H1 (cell line): ENCODE measurements at regions not wholly inside any gene's neighbourhood (a gene's known extent, or its start where the extent isn't known, plus 50 kb on each side); places are given as distances from the start of the nearest gene placed in this dataset.

Source experiments
- CTCF ChIA-PET: fragments of 300-600 bp; sonication (Branson Sonifier 250); formaldehyde crosslinking; loops from one replicate; lab custom pipeline; 2021; ENCODE audit not compliant: partially characterized antibody; lab: Charles Lee
- POLR2A ChIA-PET: fragments of 300-600 bp; sonication (Branson Sonifier 250); formaldehyde crosslinking; loops from one replicate; lab custom pipeline; 2021; ENCODE audit warnings: inconsistent platforms; ENCODE audit not compliant: partially characterized antibody; lab: Charles Lee
- DNase-seq, 2 experiments: peaks; one replicate each; pipeline versions ENCODE4 v3.0.0 to v3.0.0-alpha.2; 2010 to 2022; ENCODE audit warnings: low spot score in 2 of 2, low read depth in 1 of 2, mixed read lengths in 1 of 2
- FAIRE-seq: peaks from 2 replicates; lab custom pipeline; 2011; peaks lifted over from hg19 to GRCh38; lab: Jason Lieb, UNC
- H2AFZ ChIP-seq: 2 replicates; pipeline ENCODE4 v1.8.1; 2012; ENCODE audit warnings: low read length, inconsistent platforms
- H2AK5ac ChIP-seq: 2 replicates; pipeline ENCODE4 v1.6.1; 2013; ENCODE audit warnings: low read depth, low read length
- H2BK120ac ChIP-seq: replicated peaks from 2 replicates; pipeline ENCODE3; 2013; ENCODE audit warnings: low read depth, low read length, inconsistent platforms
- H2BK12ac ChIP-seq: 2 replicates; pipeline ENCODE4 v1.6.1; 2013; ENCODE audit warnings: low read depth, low read length
- H2BK15ac ChIP-seq: 2 replicates; pipeline ENCODE4 v1.6.1; 2013; ENCODE audit warnings: low read length
- H2BK20ac ChIP-seq: 2 replicates; pipeline ENCODE4 v1.6.1; 2013; ENCODE audit warnings: low read length
- H2BK5ac ChIP-seq: 2 replicates; pipeline ENCODE4 v1.6.1; 2013; ENCODE audit warnings: low read depth, low read length
- H3K14ac ChIP-seq: 2 replicates; pipeline ENCODE4 v1.6.1; 2013; ENCODE audit warnings: inconsistent platforms; ENCODE audit not compliant: insufficient read length
- H3K18ac ChIP-seq: 2 replicates; pipeline ENCODE4 v1.6.1; 2013; ENCODE audit warnings: low read length; ENCODE audit errors: extremely low read depth
- H3K23ac ChIP-seq: 2 replicates; pipeline ENCODE4 v1.6.1; 2013; ENCODE audit warnings: inconsistent platforms; ENCODE audit not compliant: insufficient read length
- H3K23me2 ChIP-seq: 2 replicates; pipeline ENCODE4 v1.6.1; 2013; ENCODE audit warnings: low read depth, low read length
- H3K27ac ChIP-seq: 2 replicates; pipeline ENCODE4 v1.6.1; 2011; ENCODE audit warnings: low read depth, low read length, inconsistent platforms
- H3K27me3 ChIP-seq, 4 experiments: replicated peaks in 1 of 4; 1 replicate in 1 of 4; 2 replicates in 3 of 4; pipeline versions ENCODE4 v1.6.1 to v1.8.1; 2011 to 2013; ENCODE audit warnings: low read length in 3 of 4, mild to moderate bottlenecking in 3 of 4, inconsistent platforms in 2 of 4, mixed read lengths in 2 of 4, moderate library complexity in 1 of 4; ENCODE audit not compliant: control insufficient read depth in 3 of 4, insufficient read depth in 3 of 4; ENCODE audit errors: extremely low read depth in 1 of 4
- H3K36me3 ChIP-seq, 4 experiments: 2 replicates each; pipeline versions ENCODE4 v1.6.1 to v1.8.1; 2011 to 2013; ENCODE audit warnings: mild to moderate bottlenecking in 4 of 4, low read length in 3 of 4, moderate library complexity in 2 of 4, control low read depth in 1 of 4, inconsistent platforms in 1 of 4; ENCODE audit not compliant: insufficient read depth in 4 of 4, control insufficient read depth in 2 of 4
- H3K4ac ChIP-seq: replicated peaks from 2 replicates; pipeline ENCODE3; 2013; ENCODE audit warnings: low read length, low read depth, mixed read lengths, inconsistent platforms; ENCODE audit not compliant: insufficient read length
- H3K4me1 ChIP-seq, 4 experiments: replicated peaks in 1 of 4; 1 replicate in 1 of 4; 2 replicates in 3 of 4; pipeline versions ENCODE4 v1.6.1 to v1.8.1; 2011 to 2013; ENCODE audit warnings: low read length in 3 of 4, inconsistent platforms in 2 of 4, mixed read lengths in 1 of 4; ENCODE audit not compliant: insufficient read depth in 4 of 4, control insufficient read depth in 3 of 4
- H3K4me2 ChIP-seq, 2 experiments: 2 replicates each; pipeline versions ENCODE4 v1.6.1 to v1.8.1; 2011 to 2013; ENCODE audit warnings: low read depth in 2 of 2, low read length in 2 of 2, control low read depth in 1 of 2, inconsistent platforms in 1 of 2, mild to moderate bottlenecking in 1 of 2; ENCODE audit not compliant: insufficient read depth in 1 of 2
- H3K4me3 ChIP-seq, 4 experiments: fragments of 200-600, 300-600 bp in 1 of 4; sonication (generic), shearing (Covaris generic), sonication (Bioruptor Twin) in 1 of 4; 2 replicates each; pipeline versions ENCODE4 v1.5.1 to v1.8.1; 2011 to 2016; ENCODE audit warnings: low read length in 4 of 4, low read depth in 3 of 4, control low read depth in 2 of 4, inconsistent platforms in 2 of 4, mild to moderate bottlenecking in 2 of 4, mixed read lengths in 1 of 4, moderate library complexity in 1 of 4; ENCODE audit not compliant: insufficient read depth in 2 of 4; ENCODE audit errors: extremely low read depth in 1 of 4
- H3K56ac ChIP-seq: replicated peaks from 2 replicates; pipeline ENCODE3; 2013; ENCODE audit warnings: low read depth, mild to moderate bottlenecking, mixed read lengths, low read length, inconsistent platforms; ENCODE audit not compliant: insufficient read length
- H3K79me1 ChIP-seq: 2 replicates; pipeline ENCODE4 v1.6.1; 2013; ENCODE audit warnings: low read depth, low read length, control low read depth
- H3K79me2 ChIP-seq, 2 experiments: 2 replicates each; pipeline versions ENCODE4 v1.6.1 to v1.8.1; 2012 to 2013; ENCODE audit warnings: low read length in 2 of 2, mild to moderate bottlenecking in 2 of 2, inconsistent platforms in 1 of 2; ENCODE audit not compliant: insufficient read depth in 2 of 2, control insufficient read depth in 1 of 2
- H3K9ac ChIP-seq, 4 experiments: replicated peaks in 1 of 4; 1 replicate in 1 of 4; 2 replicates in 3 of 4; pipeline versions ENCODE4 v1.6.1 to v1.8.1; 2011 to 2013; ENCODE audit warnings: low read depth in 3 of 4, low read length in 3 of 4, control low read depth in 2 of 4, mild to moderate bottlenecking in 2 of 4, moderate library complexity in 2 of 4, inconsistent platforms in 1 of 4; ENCODE audit errors: extremely low read depth in 1 of 4
- H3K9me3 ChIP-seq, 2 experiments: 2 replicates each; pipeline versions ENCODE4 v1.6.1 to v1.8.1; 2012 to 2013; ENCODE audit warnings: mild to moderate bottlenecking in 2 of 2, moderate library complexity in 2 of 2, control low read depth in 1 of 2, inconsistent platforms in 1 of 2, low read depth in 1 of 2, low read length in 1 of 2, mixed read lengths in 1 of 2; ENCODE audit not compliant: insufficient read depth in 2 of 2
- H4K20me1 ChIP-seq, 2 experiments: replicated peaks in 1 of 2; 2 replicates each; pipeline versions ENCODE3 to v1.8.1; 2011 to 2013; ENCODE audit warnings: inconsistent platforms in 2 of 2, low read length in 2 of 2, mild to moderate bottlenecking in 1 of 2; ENCODE audit not compliant: insufficient read depth in 2 of 2, control insufficient read depth in 1 of 2
- H4K5ac ChIP-seq: 2 replicates; pipeline ENCODE4 v1.6.1; 2013; ENCODE audit warnings: low read length, low read depth, mixed read lengths, inconsistent platforms; ENCODE audit not compliant: insufficient read length
- H4K8ac ChIP-seq: 2 replicates; pipeline ENCODE4 v1.8.0; 2013; ENCODE audit warnings: mild to moderate bottlenecking, moderate library complexity, low read length, inconsistent platforms; ENCODE audit not compliant: insufficient read depth; ENCODE audit errors: extremely low read depth
- H4K91ac ChIP-seq: replicated peaks from 2 replicates; pipeline ENCODE3; 2013; ENCODE audit warnings: low read length, mixed read lengths, inconsistent platforms; ENCODE audit not compliant: insufficient read length
- ASH2L ChIP-seq: fragments of 200-600, 300-600 bp; sonication (generic); IDR thresholded peaks from one replicate; pipeline ENCODE4 v1.7.1; 2017; ENCODE audit warnings: low read length
- EZH2 ChIP-seq: fragments of 200-600 bp; sonication (generic); IDR thresholded peaks from 2 replicates; pipeline ENCODE4 v1.7.1; 2012; ENCODE audit warnings: low read depth, mild to moderate bottlenecking, moderate library complexity, low read length, inconsistent platforms; ENCODE audit not compliant: severe bottlenecking
- GABPA ChIP-seq: IDR thresholded peaks from 2 replicates; pipeline ENCODE4 v1.6.1; 2011; ENCODE audit warnings: mild to moderate bottlenecking, low read length, moderate library complexity, borderline replicate concordance; ENCODE audit not compliant: insufficient read depth
- JUND ChIP-seq: IDR thresholded peaks from 2 replicates; pipeline ENCODE4 v1.6.1; 2011; ENCODE audit warnings: mild to moderate bottlenecking, improper control_type of control experiment, low read length
- NRF1 ChIP-seq: IDR thresholded peaks from 2 replicates; pipeline ENCODE4 v1.6.1; 2011; ENCODE audit warnings: mild to moderate bottlenecking, low read depth, low read length, improper control_type of control experiment
- PHF8 ChIP-seq: fragments of 200-600 bp; sonication (generic); conservative IDR thresholded peaks from 2 replicates; pipeline ENCODE4 v1.7.1; 2012; ENCODE audit warnings: low read depth, mild to moderate bottlenecking, inconsistent platforms, low read length, moderate library complexity
- RBBP5 ChIP-seq: IDR thresholded peaks from 2 replicates; pipeline ENCODE4 v1.7.1; 2012; ENCODE audit warnings: low read depth, mild to moderate bottlenecking, inconsistent platforms, low read length, moderate library complexity, borderline replicate concordance
- SUZ12 ChIP-seq: fragments of 200-600 bp; sonication (generic); IDR thresholded peaks from 2 replicates; pipeline ENCODE4 v1.6.1; 2012; ENCODE audit warnings: mild to moderate bottlenecking, inconsistent platforms, low read length, moderate library complexity, mixed read lengths
- TAF1 ChIP-seq: IDR thresholded peaks from 2 replicates; pipeline ENCODE4 v1.6.1; 2011; ENCODE audit warnings: mild to moderate bottlenecking, low read depth, low read length
- TEAD4 ChIP-seq: IDR thresholded peaks from 2 replicates; pipeline ENCODE4 v1.6.1; 2012; ENCODE audit warnings: low read depth, low read length, inconsistent platforms, mixed read lengths
- WGBS, 2 experiments: shearing (Covaris generic) in 1 of 2; methylation state at CpG; one replicate each; pipeline versions ENCODE4 v1.1.6 to v1.1.7; 2013 to 2015; ENCODE audit warnings: low lambda C conversion rate in 2 of 2, mixed read lengths in 2 of 2, inconsistent platforms in 1 of 2, low coverage in 1 of 2, missing lambda C conversion rate in 1 of 2; ENCODE audit not compliant: insufficient replicate concordance in 2 of 2, insufficient coverage in 1 of 2, insufficient read length in 1 of 2; ENCODE audit errors: extremely low coverage in 1 of 2, missing lambda C conversion rate in 1 of 2; 5-methylcytosine and 5-hydroxymethylcytosine counted together

DNA sequence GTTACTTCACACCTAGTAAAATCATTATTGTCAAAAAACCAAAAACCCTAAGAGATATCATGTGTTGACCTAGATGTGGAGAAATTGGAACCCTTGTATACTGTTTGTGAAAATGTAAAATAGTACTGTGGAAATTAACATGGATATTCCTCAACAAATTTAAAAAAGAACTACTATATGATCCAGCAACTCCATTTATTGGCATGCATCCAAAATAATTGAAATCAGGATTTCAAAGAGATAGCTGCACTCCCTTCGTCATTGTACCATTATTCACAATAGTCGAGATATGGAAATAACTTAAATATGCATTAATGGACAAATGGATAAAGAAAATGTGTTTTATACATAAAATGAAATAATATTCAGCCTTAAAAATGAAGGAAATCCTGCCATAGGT is 105.3 kb upstream of the ZC3H15 start:
- ChIA-PET CTCF (no interaction called here), POLR2A (no interaction called here)
- H2BK5ac ChIP-seq, result no peak overlapping the region
- TF ChIP-seq JUND (no peak), GABPA (no peak), TEAD4 (no peak), SUZ12 (no peak), TAF1 (no peak), EZH2 (no peak), ASH2L (no peak), NRF1 (no peak), RBBP5 (no peak), PHF8 (no peak)
- no peak overlapping the region for H4K91ac ChIP-seq
- no peak overlapping the region for H3K23ac ChIP-seq
- H3K9me3 ChIP-seq, result peaks cover 3 to 11% of the 10 kb centered on the region in 2 experiments; a peak in 3 of 4 replicates
- H2AK5ac ChIP-seq, result no peak overlapping the region
- H3K79me1 ChIP-seq, result no peaks in the 10 kb centered on the region
- WGBS, 2 experiments, result 90% methylated on average over 2 of the region's 2 CpGs; no CpG with 5 or more reads in 1 of the 2 experiments
- H3K36me3 ChIP-seq, result no peaks in the 10 kb centered on the region
- no peaks in the 10 kb centered on the region; the same call in 1 of the 2 replicates for H3K23me2 ChIP-seq
- no peaks in the 10 kb centered on the region for H3K4me1 ChIP-seq
- no peaks in the 10 kb centered on the region for H3K27me3 ChIP-seq
- no peak overlapping the region for H4K8ac ChIP-seq
- H3K14ac ChIP-seq, result no peak overlapping the region
- H3K56ac ChIP-seq, result no peak overlapping the region
- H3K27ac ChIP-seq, result no peak overlapping the region
- DNase-seq (no peak), FAIRE-seq (no peak)
- no peak overlapping the region for H3K4ac ChIP-seq
- H2AFZ ChIP-seq, result no peak overlapping the region
- no peak overlapping the region for H2BK120ac ChIP-seq
- H2BK20ac ChIP-seq, result no peak overlapping the region
- H4K20me1 ChIP-seq, result no peaks in the 10 kb centered on the region
- H2BK15ac ChIP-seq, result no peak overlapping the region
- no peak overlapping the region for H4K5ac ChIP-seq
- no peak overlapping the region for H2BK12ac ChIP-seq
- no peak overlapping the region for H3K4me2 ChIP-seq
- H3K79me2 ChIP-seq, result no peaks in the 10 kb centered on the region
- no peak overlapping the region for H3K9ac ChIP-seq
- H3K4me3 ChIP-seq, result no peak overlapping the region
- no peak overlapping the region for H3K18ac ChIP-seq
